A673 (cell line): ENCODE measurements at regions not wholly inside any gene's neighbourhood (a gene's known extent, or its start where the extent isn't known, plus 50 kb on each side); places are given as distances from the start of the nearest gene placed in this dataset.

Source experiments
- CTCF ChIP-seq: fragments of 300-800, 200-600 bp; sonication (generic); conservative IDR thresholded peaks from 2 replicates; pipeline ENCODE4 v1.5.1; 2017; ENCODE audit warnings: low read depth, mild to moderate bottlenecking, antibody characterized with exemption, low read length, moderate library complexity, mixed read lengths
- EZH2 ChIP-seq: fragments of 200-600 bp; sonication (generic); IDR thresholded peaks from 2 replicates; pipeline ENCODE4 v1.6.1; 2017; ENCODE audit warnings: borderline replicate concordance, low read depth, mild to moderate bottlenecking, mixed read lengths, antibody characterized with exemption, low read length; ENCODE audit not compliant: poor library complexity, severe bottlenecking

- no peak for TF ChIP-seq CTCF
- TF ChIP-seq EZH2: no peak
These were observed 65.9 kb upstream of the NEK6 start for GRCh38 chr9:124191691-124192395.
